PFSK-1 (cell line): ENCODE measurements at regions not wholly inside any gene's neighbourhood (a gene's known extent, or its start where the extent isn't known, plus 50 kb on each side); places are given as distances from the start of the nearest gene placed in this dataset.

Experiments
- FOXP2 ChIP-seq: optimal IDR thresholded peaks from 2 replicates; pipeline ENCODE3; 2011; ENCODE audit warnings: borderline replicate concordance, control low read depth, inconsistent platforms; ENCODE audit not compliant: insufficient read depth; ENCODE audit errors: extremely low read length, extremely low read depth
- POLR2AphosphoS5 ChIP-seq: IDR thresholded peaks from 2 replicates; pipeline ENCODE4 v1.6.1; 2012; ENCODE audit warnings: low read depth, mild to moderate bottlenecking, control low read depth, low read length, moderate library complexity
- SIN3A ChIP-seq: IDR thresholded peaks from 2 replicates; pipeline ENCODE4 v1.6.1; 2012; ENCODE audit warnings: mild to moderate bottlenecking, low read length, moderate library complexity, borderline replicate concordance; ENCODE audit not compliant: insufficient read depth
- TAF1 ChIP-seq: IDR thresholded peaks from 2 replicates; pipeline ENCODE4 v1.6.1; 2012; ENCODE audit warnings: low read length, control low read depth, borderline replicate concordance; ENCODE audit not compliant: insufficient read depth
- TF ChIP-seq, protein P1 (sequence below), 2 experiments: IDR thresholded peaks; 2 replicates each; pipeline versions ENCODE4 v1.6.1 to v1.8.0; 2011 to 2012; ENCODE audit warnings: low read depth in 2 of 2, low read length in 2 of 2, control low read depth in 1 of 2, inconsistent platforms in 1 of 2, mild to moderate bottlenecking in 1 of 2, moderate library complexity in 1 of 2; ENCODE audit not compliant: insufficient read depth in 1 of 2

DNA sequence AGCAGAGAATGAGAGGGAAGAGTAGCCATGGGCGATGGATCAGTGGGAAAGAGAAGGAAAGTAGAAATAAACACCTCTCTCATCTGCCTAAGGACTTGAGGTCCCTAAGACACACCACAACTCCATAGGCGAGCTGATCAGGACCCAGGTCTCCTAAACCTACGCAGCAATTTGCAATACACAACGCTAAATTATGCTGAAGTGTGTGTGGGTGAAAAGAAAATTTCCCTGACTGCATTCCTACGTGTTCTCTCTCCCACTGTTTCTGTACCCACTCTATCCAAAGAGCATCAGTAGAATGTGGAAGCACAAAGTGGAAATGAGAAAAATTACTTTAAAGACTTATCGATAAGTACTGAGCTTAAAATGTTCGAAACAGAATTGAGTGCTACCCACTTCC is 88.9 kb downstream of the RPS29 start:
- TF ChIP-seq SIN3A (no peak), POLR2AphosphoS5 (no peak), FOXP2 (no peak), TAF1 (no peak)
- TF ChIP-seq, protein P1, sequence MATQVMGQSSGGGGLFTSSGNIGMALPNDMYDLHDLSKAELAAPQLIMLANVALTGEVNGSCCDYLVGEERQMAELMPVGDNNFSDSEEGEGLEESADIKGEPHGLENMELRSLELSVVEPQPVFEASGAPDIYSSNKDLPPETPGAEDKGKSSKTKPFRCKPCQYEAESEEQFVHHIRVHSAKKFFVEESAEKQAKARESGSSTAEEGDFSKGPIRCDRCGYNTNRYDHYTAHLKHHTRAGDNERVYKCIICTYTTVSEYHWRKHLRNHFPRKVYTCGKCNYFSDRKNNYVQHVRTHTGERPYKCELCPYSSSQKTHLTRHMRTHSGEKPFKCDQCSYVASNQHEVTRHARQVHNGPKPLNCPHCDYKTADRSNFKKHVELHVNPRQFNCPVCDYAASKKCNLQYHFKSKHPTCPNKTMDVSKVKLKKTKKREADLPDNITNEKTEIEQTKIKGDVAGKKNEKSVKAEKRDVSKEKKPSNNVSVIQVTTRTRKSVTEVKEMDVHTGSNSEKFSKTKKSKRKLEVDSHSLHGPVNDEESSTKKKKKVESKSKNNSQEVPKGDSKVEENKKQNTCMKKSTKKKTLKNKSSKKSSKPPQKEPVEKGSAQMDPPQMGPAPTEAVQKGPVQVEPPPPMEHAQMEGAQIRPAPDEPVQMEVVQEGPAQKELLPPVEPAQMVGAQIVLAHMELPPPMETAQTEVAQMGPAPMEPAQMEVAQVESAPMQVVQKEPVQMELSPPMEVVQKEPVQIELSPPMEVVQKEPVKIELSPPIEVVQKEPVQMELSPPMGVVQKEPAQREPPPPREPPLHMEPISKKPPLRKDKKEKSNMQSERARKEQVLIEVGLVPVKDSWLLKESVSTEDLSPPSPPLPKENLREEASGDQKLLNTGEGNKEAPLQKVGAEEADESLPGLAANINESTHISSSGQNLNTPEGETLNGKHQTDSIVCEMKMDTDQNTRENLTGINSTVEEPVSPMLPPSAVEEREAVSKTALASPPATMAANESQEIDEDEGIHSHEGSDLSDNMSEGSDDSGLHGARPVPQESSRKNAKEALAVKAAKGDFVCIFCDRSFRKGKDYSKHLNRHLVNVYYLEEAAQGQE (IDR thresholded peaks at IDR 0.05; ENCODE audit: insufficient read depth in 1 of 2, low read depth in 2 of 2, low read length in 2 of 2), result no peak

DNA sequence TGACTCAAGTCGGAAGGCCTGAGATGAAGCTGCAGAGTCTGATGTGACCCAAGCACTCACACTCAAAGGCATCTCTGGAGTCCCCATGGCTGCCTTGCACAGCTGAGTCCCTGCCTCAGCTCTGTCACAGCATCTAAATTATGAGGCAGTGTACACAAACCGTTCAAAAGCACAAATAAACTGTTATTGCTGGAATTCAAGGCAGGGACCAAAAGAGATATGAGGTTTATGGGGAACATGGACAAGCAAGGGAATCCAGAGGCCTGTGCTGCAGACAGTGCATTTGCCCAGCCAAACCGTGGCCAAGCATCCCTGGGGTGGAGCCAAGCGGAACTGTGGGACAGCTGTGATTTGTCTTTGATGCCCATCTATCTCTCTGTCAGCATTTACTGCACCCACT is 91.3 kb downstream of the RPS29 start:
- no peak for TF ChIP-seq TAF1

DNA sequence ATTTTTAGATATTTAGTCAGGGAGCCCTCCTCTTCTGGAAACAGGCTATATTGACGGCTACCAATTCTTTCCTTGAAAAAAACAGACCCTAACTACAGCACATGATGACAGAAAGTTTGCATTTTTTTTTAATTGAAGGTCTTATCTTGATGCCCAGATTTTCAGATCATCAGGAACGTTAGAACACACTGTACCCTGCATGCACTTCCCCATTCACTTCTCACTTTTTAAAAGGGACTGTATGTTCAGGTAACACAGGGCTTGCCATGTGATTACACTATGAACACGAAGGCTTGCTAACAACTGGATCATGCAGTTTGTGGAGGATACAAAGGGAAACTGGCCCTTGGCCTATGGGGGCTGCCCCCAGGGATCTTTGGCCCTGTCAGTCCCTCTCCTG is 92.6 kb downstream of the RPS29 start:
- TF ChIP-seq SIN3A, result no peak
- no peak for TF ChIP-seq FOXP2

DNA sequence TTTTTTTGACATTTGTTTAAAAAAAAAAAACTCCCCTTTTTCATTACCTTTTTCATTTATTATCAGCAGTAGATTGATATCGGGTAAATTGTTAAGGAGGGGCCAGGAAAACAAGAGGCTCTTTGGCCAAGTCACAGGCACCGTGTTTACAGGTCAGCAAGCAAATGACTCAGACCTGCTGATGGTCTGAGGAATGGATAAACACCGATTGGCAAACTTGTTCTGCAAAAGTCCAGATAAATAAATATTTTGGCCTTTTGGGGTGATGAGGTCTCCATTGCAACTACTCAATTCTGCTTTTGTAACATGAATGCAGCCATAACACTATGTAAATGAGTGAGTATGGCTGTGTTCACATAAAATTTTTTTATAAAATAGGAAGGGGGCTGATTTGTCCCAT is 94.0 kb downstream of the RPS29 start:
- TF ChIP-seq POLR2AphosphoS5 (no peak), TAF1 (no peak), SIN3A (no peak), FOXP2 (no peak)
- TF ChIP-seq, protein P1 (IDR thresholded peaks at IDR 0.05; ENCODE audit: insufficient read depth in 1 of 2, low read depth in 2 of 2, low read length in 2 of 2), result no peak

DNA sequence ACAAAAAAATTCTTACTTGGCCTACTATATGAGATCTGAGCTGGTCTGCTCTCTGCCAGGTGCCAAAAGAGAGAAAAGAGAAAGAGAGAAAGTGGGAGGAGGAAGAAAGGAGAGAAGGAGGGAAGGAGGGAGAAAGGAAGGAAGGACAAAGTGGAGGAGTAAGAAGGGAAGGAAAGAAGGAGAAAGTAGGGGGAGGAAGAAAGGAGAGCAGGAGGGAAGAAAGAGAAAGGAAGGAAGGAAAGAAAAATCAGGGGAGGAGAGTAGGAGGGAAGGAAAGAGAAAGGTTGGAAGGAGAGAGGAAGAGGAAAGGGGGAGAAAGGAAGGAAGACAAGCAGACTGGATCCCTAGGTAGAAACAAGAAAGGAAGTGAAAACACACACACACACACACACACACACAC is 96.8 kb downstream of the RPS29 start:
- TF ChIP-seq FOXP2, result no peak
- no peak for TF ChIP-seq SIN3A
- no peak for TF ChIP-seq TAF1

DNA sequence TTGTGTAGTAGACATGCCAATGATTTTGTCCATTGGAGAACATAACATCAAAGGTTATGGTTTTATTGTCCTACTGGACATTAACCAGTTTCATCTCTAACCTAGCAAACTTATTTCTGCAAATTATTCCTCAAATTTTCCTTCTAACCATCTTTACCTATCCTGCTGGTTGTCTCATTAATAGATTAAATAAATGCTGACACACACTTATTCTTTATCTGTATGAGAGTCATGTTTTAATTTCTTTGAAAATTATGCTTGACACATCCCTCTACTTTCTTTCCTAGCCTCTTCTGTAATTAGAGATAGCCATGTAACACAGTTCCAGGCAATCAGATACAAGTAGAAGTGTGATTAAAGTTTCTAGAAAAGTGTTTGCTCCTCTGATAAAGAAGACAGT is 98.9 kb downstream of the RPS29 start:
- TF ChIP-seq, protein P1 (IDR thresholded peaks at IDR 0.05; ENCODE audit: insufficient read depth in 1 of 2, low read depth in 2 of 2, low read length in 2 of 2), result no peak
- no peak for TF ChIP-seq SIN3A

DNA sequence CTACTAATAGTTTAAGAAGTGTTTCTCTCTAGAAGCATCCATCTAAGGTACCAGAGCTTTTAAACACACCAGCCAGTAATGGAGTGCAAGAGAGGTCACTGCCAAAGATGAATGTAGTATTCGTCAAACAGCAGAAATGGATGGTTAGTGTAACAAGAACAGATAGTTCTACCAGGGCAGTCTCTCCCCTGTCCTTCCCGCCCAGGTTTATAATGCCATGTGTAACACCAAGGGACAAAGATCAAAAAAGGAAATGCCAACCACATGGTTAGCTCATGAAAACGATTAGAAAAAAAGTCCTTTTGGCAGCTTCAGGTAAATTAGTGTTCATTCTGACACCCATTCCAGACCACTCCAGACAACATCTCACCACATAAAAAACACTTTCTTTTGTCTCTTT is 100.9 kb downstream of the RPS29 start:
- TF ChIP-seq, protein P1 (IDR thresholded peaks at IDR 0.05; ENCODE audit: insufficient read depth in 1 of 2, low read depth in 2 of 2, low read length in 2 of 2), result no peak
- TF ChIP-seq SIN3A (no peak), TAF1 (no peak)
